GM18951 (cell line): ENCODE measurements at regions not wholly inside any gene's neighbourhood (a gene's known extent, or its start where the extent isn't known, plus 50 kb on each side); places are given as distances from the start of the nearest gene placed in this dataset.

Source experiments
- POLR2A ChIP-seq: IDR thresholded peaks from 4 replicates; pipeline ENCODE4 v1.6.1; 2011; ENCODE audit warnings: mild to moderate bottlenecking; ENCODE audit not compliant: insufficient read length, insufficient read depth; ENCODE audit errors: extremely low read depth
- in situ Hi-C: fragments of 300-500 bp; cut with MboI; formaldehyde crosslinking; loops from one replicate; pipeline ENCODE4 v1.12.0; 2022; ENCODE audit warnings: low sequenced_read_pairs, mixed read lengths, inconsistent platforms; ENCODE audit not compliant: unreplicated experiment

- in situ Hi-C loops: no loop called here
- no peak for TF ChIP-seq POLR2A
Measured at GRCh38 chr6:27584326-27584725, 111.4 kb upstream of the ZNF184 start.

- no peak for TF ChIP-seq POLR2A
- in situ Hi-C loops: no loop called here
Measured at GRCh38 chr6:27582928-27583725, 110.2 kb upstream of the ZNF184 start.

- TF ChIP-seq POLR2A: no peak
- in situ Hi-C loops: no loop called here
Measured at GRCh38 chr6:27579973-27580372, 107.1 kb upstream of the ZNF184 start.

DNA sequence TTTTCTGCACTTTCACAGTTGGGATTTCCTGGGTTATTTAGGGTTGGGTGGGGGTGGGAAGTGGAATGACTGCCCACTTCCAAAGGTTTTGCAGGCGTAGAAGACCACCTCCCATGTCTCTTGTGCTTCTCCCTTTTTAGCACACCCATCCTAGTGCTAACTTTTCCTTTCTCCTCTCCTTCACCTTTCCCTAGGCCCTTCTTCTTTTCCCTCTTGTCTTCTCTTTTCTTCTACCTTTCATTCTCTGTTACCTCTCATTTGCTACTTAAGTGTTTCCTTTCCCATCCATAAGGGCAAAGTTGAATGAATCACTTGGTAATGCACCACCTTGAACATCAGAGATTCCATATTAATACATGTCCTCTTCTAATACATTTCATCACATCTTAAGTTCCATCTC lies 105.0 kb upstream of the ZNF184 start:
- TF ChIP-seq POLR2A: no peak
- in situ Hi-C loops: no loop called here

GRCh38 chr6:27575594-27576361 lies 102.9 kb upstream of the ZNF184 start:
- TF ChIP-seq POLR2A: no peak
- in situ Hi-C loops: no loop called here

- in situ Hi-C loops: no loop called here
- no peak for TF ChIP-seq POLR2A
Measured at GRCh38 chr6:27568226-27568897, 95.5 kb upstream of the ZNF184 start.

DNA sequence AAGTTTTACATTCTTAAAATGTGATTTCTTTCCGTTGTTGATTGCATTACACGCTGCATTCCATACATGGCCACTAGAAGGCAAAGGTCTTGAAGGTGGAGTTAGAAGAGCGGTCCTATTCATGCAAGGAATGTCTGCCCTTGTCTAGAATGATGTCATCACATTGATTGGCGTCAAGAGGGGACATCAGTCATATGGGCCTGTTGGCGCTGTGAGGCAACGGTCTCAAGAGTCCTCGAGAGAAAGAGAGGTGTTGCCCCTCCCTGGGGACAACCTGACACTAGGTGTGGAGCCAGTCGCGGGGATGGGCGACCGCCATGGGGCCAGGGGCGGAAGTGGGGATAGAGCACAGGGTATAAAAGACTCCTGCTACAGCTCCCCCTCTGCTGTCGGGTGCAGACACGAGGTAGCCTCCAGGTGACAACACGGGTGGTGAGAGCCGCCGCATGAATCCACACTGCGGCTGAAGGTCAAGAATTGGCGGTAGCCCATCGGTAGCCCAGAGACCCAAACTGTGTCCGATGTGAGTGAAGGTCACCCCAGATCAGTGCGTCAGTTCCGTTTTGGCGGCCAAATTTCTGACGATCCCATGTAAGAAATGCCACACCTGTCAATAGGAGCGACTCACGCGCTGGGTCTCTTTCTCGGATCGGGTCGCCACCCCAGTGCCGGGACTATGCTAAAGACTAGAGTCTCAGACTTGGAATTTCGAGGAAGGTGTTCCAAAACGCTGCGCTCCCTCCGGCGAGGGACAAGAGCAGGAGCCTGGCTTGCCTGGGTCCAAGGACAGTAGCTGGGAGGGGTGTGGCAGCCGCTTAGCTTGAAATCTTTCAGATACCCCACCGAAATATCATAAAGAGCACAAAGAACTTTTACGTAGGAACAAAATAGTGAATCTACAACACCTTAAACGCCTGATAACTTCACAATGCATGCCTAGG lies 93.2 kb upstream of the ZNF184 start:
- TF ChIP-seq POLR2A: no peak
- in situ Hi-C loops: no loop called here

- TF ChIP-seq POLR2A: no peak
- in situ Hi-C loops: no loop called here
Measured at GRCh38 chr6:27562027-27562410, 89.1 kb upstream of the ZNF184 start.

- TF ChIP-seq POLR2A: no peak
- in situ Hi-C loops: no loop called here
Measured at GRCh38 chr6:27558028-27558724, 85.3 kb upstream of the ZNF184 start.

GRCh38 chr6:27556406-27556805 lies 83.5 kb upstream of the ZNF184 start:
- no peak for TF ChIP-seq POLR2A

GRCh38 chr6:27553123-27553904 lies 80.4 kb upstream of the ZNF184 start:
- TF ChIP-seq POLR2A: no peak
- in situ Hi-C loops: no loop called here

More at GRCh38 chr6:27556406-27556805, 83.5 kb upstream of the ZNF184 start:
- in situ Hi-C loops: no loop called here
